ENCODE measurements at regions not wholly inside any gene's neighbourhood (a gene's known extent, or its start where the extent isn't known, plus 50 kb on each side); places are given as distances from the start of the nearest gene placed in this dataset.
A peak's percentile ranks its signal among the peaks of the same experiment; 100 is the strongest.

GRCh38 chr5:109532773-109533364, 123.1 kb upstream of the PJA2 start:
- no peak for DNase-seq (ENCODE audit: low read depth, low spot score)

GRCh38 chr5:109531262-109531661, 121.5 kb upstream of the PJA2 start:
- no peak for DNase-seq (ENCODE audit: low read depth, low spot score)

DNA sequence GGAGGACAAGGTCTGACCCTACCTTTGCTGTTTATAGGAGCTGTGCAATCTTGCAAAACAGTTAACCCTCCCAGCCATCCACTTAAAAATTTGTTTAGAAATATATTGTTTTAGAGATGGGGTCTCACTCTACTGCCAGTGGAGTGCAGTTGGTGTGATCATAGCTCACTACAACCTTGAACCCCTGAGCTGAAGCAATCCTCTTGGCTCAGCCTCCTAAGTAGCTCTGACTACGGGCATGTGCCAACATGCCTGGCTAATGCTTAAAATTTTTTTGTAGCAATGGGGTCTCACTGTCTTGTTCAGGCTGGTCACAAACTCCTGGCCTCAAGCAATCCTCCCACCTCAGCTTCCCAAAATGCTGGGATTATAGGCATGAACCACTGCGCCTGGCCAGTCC, 120.2 kb upstream of the PJA2 start:
- no peak for DNase-seq (ENCODE audit: low read depth, low spot score)

- DNase-seq (ENCODE audit: low read depth, low spot score), result peak; percentile 65
These were observed 119.7 kb upstream of the PJA2 start for GRCh38 chr5:109529520-109529919.

- DNase-seq (ENCODE audit: low read depth, low spot score), result no peak
These were observed 114.8 kb upstream of the PJA2 start for GRCh38 chr5:109524555-109524954.

DNA sequence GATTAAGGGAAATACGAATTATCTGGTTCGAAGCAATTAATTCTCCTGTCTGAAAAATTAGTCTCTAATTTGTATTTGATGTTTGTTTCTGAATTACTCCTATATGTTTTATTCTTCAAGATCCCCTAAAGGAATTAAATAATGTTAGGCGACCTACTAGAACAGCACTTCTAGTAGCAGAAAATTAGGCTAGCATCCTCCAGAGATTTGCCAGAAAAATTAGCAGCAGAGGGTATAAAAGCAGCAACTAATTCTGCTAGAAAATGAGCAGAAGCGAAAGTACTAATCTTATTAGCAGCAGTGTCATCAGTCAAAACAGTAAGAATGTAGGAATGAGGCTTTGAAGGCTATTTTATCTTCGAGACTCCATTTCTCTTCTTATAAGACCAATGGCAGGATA, 114.3 kb upstream of the PJA2 start:
- no peak for DNase-seq (ENCODE audit: low read depth, low spot score)

DNA sequence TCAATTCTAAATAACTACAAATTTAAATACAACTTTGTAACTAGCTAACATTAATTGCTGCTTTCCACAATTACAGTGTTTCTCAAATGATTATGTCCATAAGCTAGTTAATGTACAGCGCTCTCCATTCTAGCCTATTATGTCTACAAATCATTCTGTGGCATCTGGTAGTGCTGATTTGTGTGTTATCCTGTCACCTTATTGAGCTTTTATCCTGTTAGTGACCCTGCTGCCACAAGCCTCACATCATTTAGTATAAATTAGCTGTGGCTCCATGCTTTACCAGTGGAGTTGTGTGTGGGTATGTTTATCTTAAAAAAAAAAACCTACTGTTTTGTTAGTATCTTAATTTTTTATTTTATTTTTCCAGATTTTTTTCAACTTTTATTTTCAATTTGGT, 112.6 kb upstream of the PJA2 start:
- DNase-seq (ENCODE audit: low read depth, low spot score), result no peak

GRCh38 chr5:109519416-109519815, 109.6 kb upstream of the PJA2 start:
- DNase-seq (ENCODE audit: low read depth, low spot score), result no peak

GRCh38 chr5:109516390-109516789, 106.6 kb upstream of the PJA2 start:
- DNase-seq (ENCODE audit: low read depth, low spot score), result no peak

DNA sequence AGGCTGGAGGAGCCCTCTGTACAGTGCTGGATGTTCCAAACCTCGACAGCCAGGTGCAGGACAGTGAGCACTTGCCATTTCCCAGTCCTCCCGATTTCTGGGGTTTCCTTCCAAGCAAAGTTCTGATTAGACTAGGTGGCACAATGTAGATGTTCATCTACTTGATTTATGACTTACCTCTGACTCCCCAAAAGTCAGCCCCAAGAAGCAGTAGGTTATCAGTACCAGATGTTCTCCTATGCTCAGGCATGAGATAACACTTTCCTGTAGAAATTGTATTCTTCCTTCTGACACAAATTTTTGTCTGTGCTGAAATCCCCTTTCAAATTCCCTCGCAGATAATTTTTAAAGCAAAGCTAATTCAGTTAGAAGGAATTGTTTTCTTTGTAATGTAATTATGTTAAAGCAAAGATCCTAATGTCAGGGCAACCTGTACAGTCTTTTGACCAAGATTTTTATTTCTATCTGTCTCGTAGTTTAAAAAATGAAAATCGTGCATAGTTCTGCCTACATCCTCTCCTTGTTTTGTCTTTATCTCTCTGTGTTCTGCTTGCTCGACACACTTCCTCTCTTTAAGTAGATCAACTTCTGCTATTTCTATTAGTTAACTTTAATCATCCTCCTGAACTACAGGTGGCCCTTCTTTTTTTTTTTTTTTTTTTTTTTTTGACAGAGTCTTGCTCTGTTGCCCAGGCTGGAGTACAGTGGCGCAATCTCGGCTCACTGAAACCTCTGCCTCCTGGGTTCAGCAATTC, 102.4 kb upstream of the PJA2 start:
- DNase-seq (ENCODE audit: low read depth, low spot score), result no peak

DNA sequence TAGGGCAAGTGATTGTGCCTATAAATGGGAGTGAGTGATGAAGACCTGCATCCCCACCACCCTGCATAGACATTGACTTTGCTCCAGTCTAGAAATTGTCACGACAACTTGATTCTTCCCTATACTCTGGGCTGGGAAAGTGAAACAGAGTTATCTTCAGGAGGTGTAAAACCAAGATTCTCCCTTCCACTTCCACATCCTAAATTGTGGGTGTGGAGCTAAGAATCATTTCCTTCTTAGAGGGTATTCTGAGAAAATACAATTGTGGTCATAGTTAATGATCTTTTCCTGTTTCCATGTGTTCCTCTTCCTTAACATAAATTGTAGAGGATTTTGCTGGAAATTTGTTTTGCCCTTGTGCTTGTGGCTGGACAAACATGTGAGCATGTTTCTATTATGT, 96.8 kb upstream of the PJA2 start:
- DNase-seq (ENCODE audit: low read depth, low spot score), result no peak

DNA sequence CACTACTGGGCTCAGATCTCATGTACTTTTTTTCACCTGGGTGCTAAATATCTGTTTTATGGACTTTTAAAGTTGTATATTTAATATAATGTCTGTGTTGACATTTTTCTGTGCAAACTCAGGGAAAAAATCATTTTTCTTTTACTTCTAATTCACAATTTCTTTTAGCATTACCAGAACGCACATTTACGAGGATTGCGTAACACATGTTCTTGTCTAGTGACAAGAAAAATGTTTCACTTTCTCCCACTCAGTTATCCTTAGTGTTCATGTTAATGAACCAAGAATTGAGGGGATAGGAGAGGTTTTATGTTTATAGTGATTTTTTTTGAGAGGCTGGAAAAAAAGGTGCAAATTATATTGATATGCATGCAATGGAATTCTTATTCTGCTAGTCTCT, 86.3 kb upstream of the PJA2 start:
- DNase-seq (ENCODE audit: low read depth, low spot score), result no peak

DNA sequence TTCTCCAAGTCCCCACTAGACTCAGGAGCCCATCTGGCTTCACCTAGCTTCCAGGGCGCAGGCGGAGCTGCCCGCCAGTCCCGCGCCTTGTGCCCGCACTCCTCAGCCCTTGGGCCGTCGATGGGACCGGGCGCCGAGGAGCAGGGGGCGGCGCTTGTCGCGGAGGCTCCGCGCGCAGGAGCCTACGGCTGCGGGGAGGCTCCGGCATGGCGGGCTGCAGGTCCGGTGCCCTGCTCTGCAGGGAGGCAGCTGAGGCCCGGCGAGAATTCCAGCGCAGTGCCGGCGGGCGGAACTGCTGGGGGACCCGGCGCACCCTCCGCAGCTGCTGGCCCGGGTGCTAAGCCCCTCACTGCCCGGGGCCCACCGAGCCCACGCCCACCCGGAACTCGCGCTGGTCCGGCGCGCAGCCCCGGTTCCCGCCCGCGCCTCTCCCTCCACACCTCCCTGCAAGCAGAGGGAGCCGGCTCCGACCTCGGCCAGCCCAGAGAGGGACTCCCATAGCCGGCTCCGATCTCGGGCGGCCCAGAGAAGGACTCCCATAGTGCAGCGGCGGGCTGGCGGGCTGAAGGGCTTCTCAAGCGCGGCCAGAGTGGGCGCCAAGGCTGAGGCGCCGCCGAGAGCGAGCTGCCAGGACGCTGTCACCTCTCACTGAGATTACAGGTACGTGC, 78.1 kb upstream of the PJA2 start:
- DNase-seq (ENCODE audit: low read depth, low spot score), result no peak

DNA sequence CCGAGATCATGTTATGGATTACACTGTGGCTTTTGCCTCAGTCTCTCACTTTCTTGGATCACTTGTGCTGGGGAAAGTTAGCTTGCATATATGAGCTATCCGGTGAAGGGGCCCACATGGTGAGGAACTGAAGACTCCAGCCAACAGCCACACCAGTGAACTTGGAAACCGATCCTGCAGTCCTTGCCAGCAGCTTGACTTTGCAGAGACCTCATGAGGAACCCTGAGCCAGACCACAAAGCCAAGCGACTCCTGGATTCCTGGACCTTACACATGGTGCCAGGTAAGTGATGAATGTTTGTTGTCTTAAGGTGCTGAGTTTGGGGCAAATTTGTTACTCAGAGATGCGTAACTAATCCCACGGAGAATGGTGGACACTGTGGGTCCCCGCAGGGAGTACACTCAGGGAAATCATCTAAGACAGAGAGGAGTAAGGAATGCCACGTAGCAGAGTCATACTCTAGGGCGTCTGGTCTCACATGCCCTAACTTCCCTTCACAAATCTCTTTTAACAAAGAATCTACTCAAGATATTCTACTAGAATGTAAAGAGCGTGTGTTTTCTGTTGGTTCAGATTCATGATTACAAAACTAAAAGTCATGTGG, 76.5 kb upstream of the PJA2 start:
- DNase-seq (ENCODE audit: low read depth, low spot score), result peak; percentile 86

DNA sequence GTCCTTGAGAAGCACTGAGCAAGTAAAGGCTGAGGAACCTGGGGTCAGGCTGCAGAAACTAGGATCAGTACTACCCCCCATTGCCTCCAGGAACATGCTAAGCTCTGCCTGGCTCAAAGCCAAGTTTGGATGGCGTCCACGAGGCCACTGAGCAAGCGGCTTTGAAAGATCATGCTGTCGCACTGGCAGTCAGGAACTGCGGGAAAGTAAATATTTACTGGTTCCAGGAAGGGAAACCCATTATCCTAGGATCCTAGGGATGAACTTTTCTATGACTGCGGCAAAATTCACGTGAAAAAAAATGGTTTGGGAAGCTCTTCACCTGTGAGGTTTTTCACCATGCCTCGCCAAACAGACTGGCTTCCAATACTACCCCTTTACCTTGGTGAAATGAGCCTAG, 75.3 kb upstream of the PJA2 start:
- DNase-seq (ENCODE audit: low read depth, low spot score), result peak; percentile 47

DNA sequence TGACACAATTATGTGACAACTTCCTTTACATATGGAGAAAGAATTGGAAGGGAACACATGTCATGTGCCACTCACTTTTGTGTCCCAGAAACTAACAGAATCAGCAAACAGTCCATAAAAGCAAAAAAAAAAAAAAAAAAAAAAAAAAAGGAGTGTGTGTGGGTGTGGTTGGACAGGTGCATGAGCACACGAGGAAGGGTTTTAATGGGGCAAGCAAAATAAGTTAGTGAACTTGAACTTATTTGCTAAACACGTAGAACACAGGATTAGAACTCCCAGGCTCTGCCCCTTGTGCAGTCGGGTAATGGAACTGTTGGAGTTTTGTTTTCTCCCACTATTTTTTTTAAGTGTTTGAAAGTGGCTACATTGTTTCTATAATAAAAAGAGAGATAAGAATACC, 74.8 kb upstream of the PJA2 start:
- no peak for DNase-seq (ENCODE audit: low read depth, low spot score)

DNA sequence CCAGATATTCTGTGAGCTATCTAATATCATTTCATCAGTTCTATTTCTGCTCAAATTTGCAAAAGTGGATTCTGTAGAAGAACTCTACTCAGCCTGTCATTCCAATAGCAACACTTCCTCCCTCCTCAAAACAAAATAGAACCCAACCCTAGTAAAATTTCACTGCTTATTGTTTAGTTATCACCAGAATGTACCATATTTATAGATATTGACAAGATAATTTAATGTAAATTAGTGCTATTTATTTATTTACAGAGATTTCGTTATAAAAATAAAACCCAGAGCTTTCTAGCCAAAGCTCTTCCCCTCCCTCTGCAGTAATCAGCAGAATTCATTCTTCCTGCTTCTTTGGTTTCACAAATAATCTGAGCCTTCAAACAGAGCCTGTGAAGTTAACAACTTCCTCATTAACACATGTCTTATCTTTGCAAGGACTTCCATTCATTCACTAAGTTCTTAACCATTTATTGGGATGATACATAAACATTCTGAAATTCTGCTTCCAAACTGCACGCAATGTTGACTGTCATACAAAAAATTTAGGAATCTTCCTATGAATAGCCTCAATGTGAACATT, 73.7 kb upstream of the PJA2 start:
- DNase-seq (ENCODE audit: low read depth, low spot score), result no peak

DNA sequence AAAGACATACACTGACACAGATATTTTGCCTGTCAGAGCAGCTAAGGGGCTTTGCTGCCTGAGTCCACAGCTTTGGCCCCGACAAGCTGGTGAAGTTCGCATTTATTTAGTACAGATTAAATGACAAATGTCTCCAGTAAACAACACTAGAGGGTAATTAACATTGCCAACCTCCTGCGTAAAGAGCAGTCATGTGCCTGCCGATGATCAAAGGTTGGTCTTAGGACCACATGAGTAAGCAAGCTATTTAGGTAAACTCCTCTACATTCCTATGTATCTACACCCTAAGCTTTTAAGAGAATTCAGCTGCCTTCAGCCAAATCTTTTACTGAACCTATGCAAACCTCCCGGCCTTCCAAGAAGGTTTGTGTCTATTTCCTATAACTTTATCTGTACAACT, 73.0 kb upstream of the PJA2 start:
- no peak for DNase-seq (ENCODE audit: low read depth, low spot score)

DNA sequence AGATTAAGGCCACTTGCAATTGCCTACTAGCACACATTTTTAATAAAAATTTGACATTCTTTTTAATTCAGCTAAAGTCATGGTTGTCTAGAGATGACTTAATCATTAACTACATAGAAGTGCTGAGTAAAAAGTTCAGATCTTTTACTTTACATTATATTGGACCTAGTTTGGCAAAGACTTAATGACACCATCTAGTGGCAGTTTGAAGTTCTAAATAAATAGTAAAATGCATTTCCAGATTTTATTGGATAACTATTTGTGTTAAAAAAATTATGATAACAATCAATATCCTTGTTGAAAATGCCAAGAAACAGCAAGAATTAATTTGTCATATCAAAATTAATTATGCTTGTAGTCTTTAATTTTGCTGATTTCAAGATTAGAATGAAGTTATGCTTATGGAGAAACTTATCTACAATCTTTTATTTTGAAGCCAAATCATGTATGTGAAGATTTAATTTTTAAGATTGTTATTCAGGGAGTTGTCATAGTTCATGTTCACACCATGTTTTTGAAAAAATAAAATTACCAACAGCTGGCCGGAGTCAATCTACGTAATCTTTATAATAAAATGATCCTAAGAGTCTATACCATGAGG, 69.6 kb upstream of the PJA2 start:
- DNase-seq (ENCODE audit: low read depth, low spot score), result peak; percentile 19

DNA sequence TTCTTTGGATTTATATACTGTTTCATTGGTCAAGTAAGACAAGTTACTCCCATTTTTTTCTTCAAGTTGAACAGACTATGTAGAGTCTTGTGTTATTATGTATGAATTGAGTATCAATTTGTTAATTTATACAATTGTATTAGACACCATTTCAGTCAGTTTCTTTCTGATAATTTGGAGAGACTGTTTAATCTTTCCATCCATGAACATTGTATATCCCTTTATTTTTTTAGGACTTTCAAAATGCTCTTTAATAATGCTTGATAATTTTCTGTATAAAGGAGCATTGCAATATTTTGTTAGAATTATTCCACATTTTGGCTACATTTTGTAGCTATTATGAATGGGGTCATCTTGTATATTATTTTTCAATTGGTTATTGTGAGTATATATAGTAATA, 69.1 kb upstream of the PJA2 start:
- no peak for DNase-seq (ENCODE audit: low read depth, low spot score)

DNA sequence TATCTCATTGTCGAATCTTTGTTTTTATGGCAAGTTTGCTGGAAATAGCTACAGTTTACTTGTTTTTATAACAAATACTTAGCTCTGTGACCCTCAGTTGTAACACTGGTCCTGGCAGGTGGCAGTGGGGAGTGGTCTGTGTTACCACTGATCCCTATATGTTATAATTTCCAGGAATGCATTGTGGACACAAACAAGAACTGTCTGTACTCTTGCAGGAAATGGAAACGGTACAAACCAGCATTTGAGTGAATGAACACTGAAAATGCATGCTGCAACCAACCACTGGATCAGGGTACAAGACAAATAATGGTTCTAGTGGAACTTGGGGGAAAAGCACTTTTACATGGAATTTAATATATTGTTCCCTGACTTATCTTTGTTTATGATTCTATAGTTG, 66.5 kb upstream of the PJA2 start:
- DNase-seq (ENCODE audit: low read depth, low spot score), result no peak
